ENCODE measurements at regions not wholly inside any gene's neighbourhood (a gene's known extent, or its start where the extent isn't known, plus 50 kb on each side); places are given as distances from the start of the nearest gene placed in this dataset.

GRCh38 chr11:31887180-31887579 lies 76.1 kb upstream of the PAX6 start:
- no peak for TF ChIP-seq TAF1 (IDR thresholded peaks at IDR 0.05; ENCODE audit: borderline replicate concordance, low read depth, low read length)
- no peak for TF ChIP-seq POLR2A (IDR thresholded peaks at IDR 0.05; ENCODE audit: low read depth, low read length)

Data from GM12892 (cell line).